ENCODE measurements at regions not wholly inside any gene's neighbourhood (a gene's known extent, or its start where the extent isn't known, plus 50 kb on each side); places are given as distances from the start of the nearest gene placed in this dataset.
"Not testable (repeated sequence)": the region's sequence is repeated elsewhere in the genome, so short reads cannot be mapped to it uniquely, and the experiment has no call there.

DNA sequence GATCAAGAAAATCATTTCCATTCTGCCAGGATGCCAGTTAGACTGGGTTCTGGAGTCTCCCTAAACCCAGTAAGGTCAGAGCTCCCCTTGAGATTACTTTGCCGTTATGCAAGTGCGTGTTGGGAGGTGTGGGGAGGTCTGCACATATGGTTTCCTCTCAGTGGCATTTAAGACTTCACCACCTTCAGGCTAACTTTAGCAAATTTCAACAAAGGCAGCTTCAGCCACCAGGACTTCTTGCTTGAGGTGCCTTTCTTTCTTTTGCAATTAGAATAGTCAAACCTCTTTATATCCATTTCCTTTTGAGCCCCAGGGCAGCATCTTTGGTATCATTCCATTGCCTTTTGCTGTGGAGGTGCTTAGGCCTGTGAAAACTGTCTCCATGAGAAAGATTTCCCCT lies 117.2 kb upstream of the CCND2 start:
- no peak for DNase-seq (ENCODE audit: low spot score)

GRCh38 chr12:4154672-4155225 lies 118.8 kb upstream of the CCND2 start:
- no peak for DNase-seq (ENCODE audit: low spot score)

DNA sequence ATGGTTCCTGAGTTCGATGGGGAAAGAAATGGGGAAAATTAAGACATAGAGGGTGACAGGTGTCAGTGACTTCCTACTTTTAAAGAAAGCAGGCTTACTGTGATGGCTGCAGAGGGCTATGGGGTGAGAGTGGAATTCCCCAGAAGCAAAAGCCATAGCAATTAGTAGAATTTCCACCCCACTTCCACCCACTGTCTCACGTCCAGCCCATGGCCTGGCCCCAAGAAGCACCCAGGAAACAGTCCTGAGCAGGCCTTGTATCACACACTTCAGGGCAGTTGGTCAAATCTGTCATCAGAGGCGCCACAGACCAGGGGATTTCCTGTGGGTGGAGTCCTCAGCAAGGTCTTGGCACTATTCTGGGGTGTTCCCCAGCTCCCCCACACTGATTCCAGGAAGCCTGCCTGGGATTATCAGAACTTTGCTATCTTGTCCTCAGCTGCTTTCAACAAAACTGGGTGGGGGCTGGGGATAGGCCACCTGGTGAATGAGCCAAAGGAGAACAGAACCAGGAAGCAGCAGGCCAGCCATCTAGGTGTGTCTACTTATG lies 120.1 kb upstream of the CCND2 start:
- no peak for DNase-seq (ENCODE audit: low spot score)

DNA sequence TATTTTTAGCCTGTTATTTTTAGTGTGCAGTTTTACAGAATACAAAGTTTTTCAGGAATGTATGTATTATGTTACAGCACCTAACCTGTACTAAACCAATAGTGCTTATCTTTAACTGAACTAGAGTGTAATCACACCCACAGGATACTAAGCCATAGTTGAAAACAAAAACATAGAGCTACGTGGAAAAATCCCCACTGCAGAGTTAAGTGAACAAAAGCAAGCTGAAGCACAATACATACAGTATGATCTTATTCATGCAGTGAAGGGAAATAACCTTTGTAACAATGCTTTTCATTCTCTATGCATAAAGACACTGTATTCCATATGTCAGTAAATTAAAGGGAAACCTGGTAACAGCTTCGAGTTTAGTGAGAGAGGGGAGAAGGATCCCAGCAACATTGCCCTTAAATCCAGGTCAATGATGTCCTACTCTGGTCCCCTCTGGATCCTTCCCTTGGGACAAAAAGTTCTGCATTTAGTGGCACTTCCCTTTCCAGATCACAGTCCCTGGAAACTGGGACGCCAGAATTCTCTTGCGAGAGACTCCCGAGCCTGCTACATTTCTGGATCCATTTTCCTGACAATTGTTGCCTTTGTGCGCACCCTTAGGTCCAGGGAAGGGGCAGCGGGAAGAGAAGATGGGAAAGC lies 121.3 kb upstream of the CCND2 start:
- no peak for DNase-seq (ENCODE audit: low spot score)

DNA sequence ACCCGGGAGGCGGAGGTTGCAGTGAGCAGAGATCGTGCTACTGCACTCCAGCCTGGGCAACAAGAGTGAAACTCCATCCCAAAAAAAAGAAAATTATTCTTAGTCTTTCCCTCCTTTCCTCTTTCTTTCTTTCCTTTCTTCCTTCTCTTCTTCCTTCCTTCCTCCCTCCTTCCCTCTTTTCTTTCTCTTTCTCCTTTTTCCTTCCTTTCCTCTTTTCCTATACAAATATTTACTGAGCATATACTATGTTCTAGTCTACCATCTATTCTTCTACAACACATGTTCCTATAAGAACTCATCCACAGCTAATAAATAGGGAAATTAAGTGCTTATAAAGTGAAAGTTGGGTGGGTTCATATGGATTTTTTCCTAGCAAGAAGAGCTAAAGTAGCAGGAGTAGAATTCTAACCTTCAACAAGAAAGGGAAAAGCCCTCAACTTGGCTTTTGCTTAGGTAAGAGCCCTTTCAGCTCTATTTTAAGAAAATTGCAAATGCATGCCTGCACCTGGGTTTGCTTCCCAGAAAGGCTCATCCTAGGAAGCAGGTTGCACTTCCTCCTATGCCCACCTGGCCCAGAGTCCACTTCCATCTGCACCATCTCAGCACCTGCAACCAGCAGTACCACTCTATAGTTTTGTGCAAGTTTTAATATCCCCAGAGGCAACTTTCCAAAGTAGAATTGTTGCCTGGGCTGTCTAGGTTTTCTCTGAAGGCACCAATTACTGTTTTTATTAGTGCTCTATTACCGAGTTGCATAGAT lies 122.0 kb upstream of the CCND2 start:
- no peak for DNase-seq (ENCODE audit: low spot score)

GRCh38 chr12:4150355-4150754 lies 123.2 kb upstream of the CCND2 start:
- not testable (repeated sequence) for DNase-seq (ENCODE audit: low spot score)

DNA sequence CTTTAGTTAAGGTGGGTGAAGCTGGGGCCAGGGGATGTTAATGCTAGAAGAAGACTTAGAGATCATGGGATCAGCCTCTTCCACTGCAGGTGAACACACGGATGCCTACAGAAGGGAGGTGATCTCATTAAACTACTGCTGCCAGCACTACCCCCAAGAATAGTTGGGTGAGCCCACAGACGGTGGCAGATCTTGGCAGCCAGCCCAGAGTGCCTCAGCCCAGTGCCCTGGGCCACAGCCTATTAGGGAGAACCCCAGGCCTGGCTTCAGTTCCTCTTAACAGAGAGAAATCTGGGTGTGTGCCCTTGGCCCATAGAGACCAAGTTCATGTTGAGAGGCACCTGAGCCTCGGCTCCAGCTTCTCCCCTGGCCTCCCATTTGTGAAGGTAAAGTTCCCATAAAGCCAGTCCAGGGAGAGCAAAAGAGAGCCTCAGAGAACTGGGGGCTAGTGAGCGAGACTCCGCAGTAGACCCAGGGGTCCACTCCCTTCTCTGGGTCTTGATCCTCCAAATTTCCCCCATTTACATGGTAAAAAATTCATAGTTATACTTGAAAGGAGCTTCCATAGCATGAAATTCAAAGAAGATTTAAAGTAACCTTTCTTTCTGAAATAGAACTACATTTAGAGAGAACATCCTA lies 125.0 kb upstream of the CCND2 start:
- no peak for DNase-seq (ENCODE audit: low spot score)

- no peak for DNase-seq (ENCODE audit: low spot score)
Observed at GRCh38 chr12:4147031-4147481, 126.5 kb upstream of the CCND2 start.

- no peak for DNase-seq (ENCODE audit: low spot score)
Observed at GRCh38 chr12:4145990-4146859, 127.3 kb upstream of the CCND2 start.

DNA sequence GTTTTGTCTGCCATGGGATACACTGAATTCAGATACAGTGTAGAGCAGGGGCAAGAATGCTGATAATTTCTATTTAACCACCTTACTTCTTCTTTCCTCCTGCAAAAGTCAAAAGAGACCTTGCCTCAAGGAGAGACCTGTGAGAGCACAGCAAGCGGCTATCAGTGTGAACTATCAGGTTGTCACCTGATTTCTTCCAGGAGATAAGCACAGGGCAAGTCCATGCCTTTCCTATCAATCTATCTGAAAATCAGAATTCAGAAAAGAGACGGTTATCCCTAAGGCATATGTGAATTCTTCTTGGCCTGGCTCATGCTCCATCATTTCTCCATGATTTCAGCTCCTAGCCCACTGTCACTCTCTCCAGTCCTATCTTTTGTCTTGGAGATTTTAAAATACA lies 128.9 kb upstream of the CCND2 start:
- no peak for DNase-seq (ENCODE audit: low spot score)

DNA sequence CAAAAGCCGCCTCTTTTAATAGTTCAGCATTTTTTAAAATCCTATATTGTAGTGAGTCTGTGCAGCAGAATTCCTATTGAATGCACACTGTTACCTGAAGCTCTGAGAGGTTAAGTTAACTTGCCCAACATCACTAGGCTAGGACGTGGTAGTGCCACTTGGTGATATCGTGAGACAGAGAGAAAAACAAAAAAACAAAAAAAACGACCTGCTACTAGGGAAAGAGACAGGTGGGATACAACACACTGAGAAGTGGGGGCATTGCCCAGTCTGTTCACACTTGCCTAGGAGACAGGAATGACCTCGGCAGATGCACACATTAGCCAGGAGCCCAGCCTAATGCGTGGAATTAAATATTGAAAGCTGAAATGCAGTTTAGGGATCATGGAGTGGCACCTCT lies 129.7 kb upstream of the CCND2 start:
- no peak for DNase-seq (ENCODE audit: low spot score)

DNA sequence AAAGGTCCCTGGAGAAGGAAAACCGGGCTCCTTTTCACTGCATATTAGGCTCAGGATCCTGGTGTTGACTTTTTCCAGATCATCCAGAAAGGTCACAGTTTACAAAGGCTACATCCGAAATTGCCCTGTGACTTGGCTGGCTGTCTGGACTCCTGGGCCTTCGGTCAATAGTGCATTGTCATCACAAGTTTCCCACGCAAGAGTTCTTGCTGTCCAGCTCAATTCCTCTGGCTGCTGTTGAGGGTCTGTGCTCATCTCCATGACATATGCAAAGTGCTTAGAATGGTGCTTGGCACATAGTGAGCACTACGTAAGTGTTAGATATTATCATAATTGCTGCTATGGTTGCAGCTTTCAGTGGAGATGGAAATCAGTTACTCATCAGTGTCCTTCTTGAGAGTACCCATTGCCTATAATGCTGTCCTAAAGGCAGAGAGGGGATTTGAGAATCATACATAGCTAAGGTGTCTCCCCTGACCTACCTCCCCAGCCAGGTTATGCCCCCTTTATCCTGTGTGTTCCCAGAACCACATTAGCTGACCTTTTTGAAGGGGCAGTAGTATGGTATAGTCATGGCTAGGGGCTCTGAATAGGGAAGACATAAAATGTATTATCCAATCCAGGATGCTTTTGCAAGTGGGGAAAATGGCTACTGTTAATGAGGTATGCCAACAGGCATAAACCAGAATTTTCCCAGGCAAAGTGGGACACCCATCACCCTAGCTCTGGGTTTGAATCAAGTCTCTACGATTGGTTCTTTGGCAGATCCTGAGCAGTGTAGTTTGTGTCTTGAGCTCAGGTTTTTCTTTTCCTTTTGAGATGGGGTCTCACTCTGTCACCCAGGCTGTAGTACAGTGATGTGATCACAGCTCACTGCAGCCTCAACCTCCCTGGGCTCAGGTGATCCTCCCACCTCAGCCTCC lies 132.0 kb upstream of the CCND2 start:
- DNase-seq (ENCODE audit: low spot score) = no peak

GRCh38 chr12:4140581-4141301 lies 132.8 kb upstream of the CCND2 start:
- no peak for DNase-seq (ENCODE audit: low spot score)

GRCh38 chr12:4139191-4139590 lies 134.4 kb upstream of the CCND2 start:
- DNase-seq (ENCODE audit: low spot score) = no peak

DNA sequence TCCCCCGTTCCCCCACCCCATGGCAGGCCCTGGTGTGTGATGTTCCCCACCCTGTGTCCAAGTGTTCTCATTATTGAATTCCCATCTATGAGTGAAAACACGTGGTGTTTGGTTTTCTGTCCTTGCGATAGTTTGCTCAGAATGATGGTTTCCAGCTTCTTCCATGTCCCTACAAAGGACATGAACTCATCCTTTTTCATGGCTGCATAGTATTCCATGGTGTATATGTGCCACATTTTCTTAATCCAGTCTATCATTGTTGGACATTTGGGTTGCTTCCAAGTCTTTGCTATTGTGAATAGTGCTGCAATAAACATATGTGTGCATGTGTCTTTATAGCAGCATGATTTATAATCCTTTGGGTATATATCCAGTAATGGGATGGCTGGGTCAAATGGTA lies 135.0 kb upstream of the CCND2 start:
- DNase-seq (ENCODE audit: low spot score) = not testable (repeated sequence)

GRCh38 chr12:4138051-4138450 lies 135.5 kb upstream of the CCND2 start:
- DNase-seq (ENCODE audit: low spot score) = no peak

DNA sequence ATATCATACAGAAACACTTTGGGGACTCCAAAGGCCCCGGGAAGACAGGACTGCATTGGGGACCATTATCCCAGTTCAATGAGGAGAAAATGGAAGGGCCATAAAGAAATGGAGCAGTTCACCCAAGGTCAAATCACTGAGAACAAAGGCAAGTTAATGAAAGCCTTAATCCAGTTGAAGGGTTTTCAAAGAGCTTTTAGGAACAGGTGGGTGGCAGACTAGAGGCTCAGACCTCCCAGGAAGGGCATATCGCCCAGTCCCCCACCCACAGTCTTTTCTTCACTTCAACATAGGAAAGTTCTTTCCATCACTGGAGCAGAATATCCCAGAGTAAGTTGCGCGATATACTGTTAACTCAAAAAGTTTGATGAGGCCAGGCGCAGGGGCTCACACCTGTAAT lies 136.1 kb upstream of the CCND2 start:
- DNase-seq (ENCODE audit: low spot score) = no peak

DNA sequence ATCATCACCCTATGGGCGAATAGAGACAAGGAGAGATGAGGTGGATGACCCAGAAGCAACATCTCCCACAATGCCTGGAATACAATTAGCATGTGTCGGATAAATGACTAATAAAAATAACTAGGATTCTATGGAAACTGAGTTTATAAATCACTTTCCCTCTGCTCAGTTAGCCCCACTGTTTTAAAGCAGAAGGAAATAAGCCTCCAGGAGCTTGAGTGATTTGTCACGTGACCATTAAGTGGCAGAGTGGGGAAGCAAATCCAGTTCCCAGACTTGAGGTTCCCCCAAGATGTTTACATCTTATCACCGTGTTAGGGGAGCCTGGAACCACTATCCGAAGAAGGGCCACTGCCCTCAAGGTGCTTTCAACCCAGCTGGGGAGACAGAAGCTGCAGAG lies 136.5 kb upstream of the CCND2 start:
- no peak for DNase-seq (ENCODE audit: low spot score)

DNA sequence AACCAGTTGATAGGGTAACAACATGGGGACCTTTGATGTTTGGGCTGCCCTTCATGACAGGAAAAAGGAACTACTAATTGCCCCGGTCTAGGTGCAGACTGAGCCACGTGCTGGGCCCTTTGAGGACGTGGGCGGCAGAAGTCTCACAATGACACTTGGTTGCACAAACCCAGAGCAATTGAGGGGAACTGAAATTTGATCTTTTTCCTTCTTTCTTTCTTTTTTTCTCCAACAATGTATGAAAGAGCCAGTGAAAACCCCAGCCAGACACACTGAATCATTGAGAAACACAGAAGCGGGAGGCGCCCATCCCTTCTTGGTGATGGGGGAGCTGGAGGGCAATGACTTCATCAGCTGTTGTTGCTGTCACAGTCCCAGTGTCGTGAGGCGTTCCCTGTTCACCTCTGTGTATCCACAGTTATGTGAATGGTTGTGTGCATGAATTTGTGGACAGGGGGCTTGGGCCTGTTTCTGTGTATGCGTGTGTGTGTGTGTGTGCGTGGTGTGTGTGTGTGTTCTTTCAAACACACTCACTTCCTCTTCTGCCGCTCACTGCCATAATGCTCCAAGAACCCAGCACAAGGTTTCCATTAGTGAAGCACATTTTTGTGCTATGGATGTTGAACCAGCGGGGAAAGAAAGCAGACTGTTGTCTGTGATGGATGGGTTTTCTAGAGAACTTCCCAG lies 137.5 kb upstream of the CCND2 start:
- no peak for DNase-seq (ENCODE audit: low spot score)
